DMS153 treated with DMSO at 0.1 percent for 48 hours (cell line): ENCODE measurements at regions not wholly inside any gene's neighbourhood (a gene's known extent, or its start where the extent isn't known, plus 50 kb on each side); places are given as distances from the start of the nearest gene placed in this dataset.
"Not testable (repeated sequence)": the region's sequence is repeated elsewhere in the genome, so short reads cannot be mapped to it uniquely, and the experiment has no call there.

ENCODE experiments used
- DNase-seq: peaks from one replicate; lab custom pipeline; 2025; ENCODE audit not compliant: unreplicated experiment; lab: John Stamatoyannopoulos, UW

GRCh38 chr2:21821672-21822227 lies 698.0 kb downstream of the TDRD15 start:
- DNase-seq: no peak

- no peak for DNase-seq
Measured at GRCh38 chr2:21822505-21822904, 698.7 kb downstream of the TDRD15 start.

- no peak for DNase-seq
Measured at GRCh38 chr2:21833767-21834166, 710.0 kb downstream of the TDRD15 start.

- no peak for DNase-seq
Measured at GRCh38 chr2:21836261-21836660, 712.5 kb downstream of the TDRD15 start.

- no peak for DNase-seq
Measured at GRCh38 chr2:21836719-21837118, 713.0 kb downstream of the TDRD15 start.

GRCh38 chr2:21837168-21837960 lies 713.6 kb downstream of the TDRD15 start:
- no peak for DNase-seq

DNA sequence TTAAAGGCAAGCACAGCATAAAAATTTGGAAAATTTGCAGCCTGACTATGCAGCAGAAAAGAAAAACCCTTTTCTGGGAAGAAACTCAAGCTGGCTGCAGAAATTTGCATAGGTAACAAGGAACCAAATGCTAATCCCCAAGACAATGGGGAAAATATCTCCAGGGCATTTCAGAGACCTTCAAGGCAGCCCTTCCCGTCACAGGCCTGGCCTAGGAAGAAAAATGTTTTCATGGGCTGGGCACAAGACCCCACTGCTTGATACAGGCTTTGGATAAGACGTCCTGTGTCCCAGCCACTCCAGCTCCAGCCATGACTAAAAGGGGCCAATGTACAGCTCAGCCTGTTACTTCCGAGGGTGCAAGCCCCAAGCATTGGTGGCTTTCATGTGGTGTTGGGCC lies 717.6 kb downstream of the TDRD15 start:
- no peak for DNase-seq

- DNase-seq: not testable (repeated sequence)
Measured at GRCh38 chr2:21850367-21850766, 726.6 kb downstream of the TDRD15 start.

GRCh38 chr2:21854938-21855337 lies 731.2 kb downstream of the TDRD15 start:
- DNase-seq: no peak

DNA sequence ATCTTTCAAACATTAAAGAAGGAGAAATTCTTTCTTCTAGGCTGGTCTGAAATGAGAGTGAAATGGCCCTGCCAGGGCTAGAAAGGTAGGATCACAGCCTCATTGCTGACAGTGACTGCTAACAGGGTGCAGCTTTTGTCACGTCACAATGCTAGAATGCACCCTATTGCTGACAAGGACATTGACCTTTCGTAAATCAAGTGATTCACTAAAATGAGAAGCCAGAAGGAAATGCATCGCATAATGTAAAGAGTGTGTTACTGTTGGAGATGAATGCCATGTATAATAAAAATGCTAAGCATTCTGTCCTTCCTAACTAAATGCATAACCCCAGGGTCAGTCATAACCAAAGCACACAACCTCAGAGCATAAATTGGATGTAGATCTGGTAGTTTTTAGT lies 732.9 kb downstream of the TDRD15 start:
- DNase-seq: no peak

GRCh38 chr2:21860907-21861306 lies 737.1 kb downstream of the TDRD15 start:
- DNase-seq: no peak

DNA sequence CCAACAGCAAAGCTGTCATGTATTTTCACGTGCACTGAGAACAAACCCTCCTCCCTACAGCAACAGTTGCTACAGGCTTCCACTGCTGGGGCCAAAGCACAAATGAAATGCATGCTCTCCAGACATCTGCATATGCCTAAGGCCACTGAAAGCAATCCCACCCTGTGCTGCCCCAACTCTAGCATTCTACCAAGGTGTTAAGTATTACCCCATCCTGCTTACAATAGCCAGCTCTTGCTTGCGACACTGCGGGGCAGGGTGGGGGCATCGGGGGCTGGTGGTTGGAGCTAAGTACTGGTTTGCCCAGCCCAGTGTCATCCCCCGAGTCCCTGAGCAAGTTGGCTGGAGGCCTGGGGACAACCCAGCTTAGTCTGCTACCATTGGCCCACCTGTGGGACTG lies 742.5 kb downstream of the TDRD15 start:
- no peak for DNase-seq

- no peak for DNase-seq
Measured at GRCh38 chr2:21887881-21888280, 764.1 kb downstream of the TDRD15 start.

GRCh38 chr2:21890041-21890440 lies 766.3 kb downstream of the TDRD15 start:
- no peak for DNase-seq

DNA sequence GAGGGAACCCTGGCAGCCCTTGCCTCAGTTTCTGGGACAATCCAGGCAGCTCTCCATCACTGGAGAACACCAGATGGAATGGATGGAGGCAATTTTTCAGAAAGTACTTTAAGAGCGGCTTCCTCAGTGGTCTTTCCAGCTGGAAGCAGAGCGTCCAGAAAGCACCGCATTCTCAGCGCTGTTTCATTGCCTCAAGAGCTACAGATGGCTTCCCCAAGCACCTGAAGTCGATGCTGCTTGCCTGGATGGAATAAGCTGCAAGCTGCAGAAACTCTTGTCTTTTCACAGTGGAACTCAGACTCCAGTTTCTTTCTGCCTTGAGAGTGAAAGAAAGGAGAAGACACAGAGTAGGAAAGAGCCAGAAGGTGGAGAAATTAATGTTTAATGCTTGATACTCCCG lies 766.9 kb downstream of the TDRD15 start:
- DNase-seq: no peak

- no peak for DNase-seq
Measured at GRCh38 chr2:21891191-21891590, 767.4 kb downstream of the TDRD15 start.

- DNase-seq: no peak
Measured at GRCh38 chr2:21892140-21892539, 768.4 kb downstream of the TDRD15 start.

DNA sequence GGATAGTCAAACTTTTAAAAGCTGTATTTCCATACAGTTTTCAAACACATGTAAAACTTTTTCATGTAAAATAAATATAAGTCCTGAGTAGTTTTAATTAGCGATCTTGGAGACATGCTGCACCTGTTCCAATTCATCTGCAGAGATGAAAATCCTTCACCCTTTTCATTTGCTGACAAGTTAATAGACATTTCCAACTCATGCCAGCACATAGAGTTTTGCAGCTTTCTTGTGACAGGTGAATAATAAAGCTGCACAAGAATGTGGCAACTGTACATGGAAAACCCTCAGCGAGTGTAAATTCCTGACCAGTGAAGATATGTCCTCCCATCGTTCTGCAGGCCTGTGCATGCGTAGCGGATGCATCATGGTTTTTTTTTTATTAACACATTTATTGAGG lies 771.4 kb downstream of the TDRD15 start:
- no peak for DNase-seq

DNA sequence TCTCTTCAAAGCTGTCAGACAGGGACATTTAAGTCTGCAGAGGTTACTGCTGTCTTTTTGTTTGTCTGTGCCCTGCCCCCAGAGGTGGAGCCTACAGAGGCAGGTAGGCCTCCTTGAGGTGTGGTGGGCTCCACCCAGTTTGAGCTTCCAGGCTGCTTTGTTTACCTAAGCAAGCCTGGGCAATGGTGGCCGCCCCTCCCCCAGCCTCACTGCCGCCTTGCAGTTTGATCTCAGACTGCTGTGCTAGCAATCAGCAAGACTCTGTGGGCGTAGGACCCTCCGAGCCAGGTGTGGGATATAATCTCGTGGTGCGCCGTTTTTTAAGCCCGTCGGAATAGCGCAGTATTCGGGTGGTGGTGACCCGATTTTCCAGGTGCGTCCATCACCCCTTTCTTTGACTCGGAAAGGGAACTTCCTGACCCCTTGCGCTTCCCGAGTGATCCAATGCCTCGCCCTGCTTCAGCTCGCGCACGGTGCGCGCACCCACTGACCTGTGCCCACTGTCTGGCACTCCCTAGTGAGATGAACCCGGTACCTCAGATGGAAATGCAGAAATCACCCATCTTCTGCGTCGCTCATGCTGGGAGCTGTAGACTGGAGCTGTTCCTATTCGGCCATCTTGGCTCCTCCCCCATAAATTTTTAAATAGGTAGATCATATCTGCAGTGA lies 785.1 kb downstream of the TDRD15 start:
- not testable (repeated sequence) for DNase-seq

DNA sequence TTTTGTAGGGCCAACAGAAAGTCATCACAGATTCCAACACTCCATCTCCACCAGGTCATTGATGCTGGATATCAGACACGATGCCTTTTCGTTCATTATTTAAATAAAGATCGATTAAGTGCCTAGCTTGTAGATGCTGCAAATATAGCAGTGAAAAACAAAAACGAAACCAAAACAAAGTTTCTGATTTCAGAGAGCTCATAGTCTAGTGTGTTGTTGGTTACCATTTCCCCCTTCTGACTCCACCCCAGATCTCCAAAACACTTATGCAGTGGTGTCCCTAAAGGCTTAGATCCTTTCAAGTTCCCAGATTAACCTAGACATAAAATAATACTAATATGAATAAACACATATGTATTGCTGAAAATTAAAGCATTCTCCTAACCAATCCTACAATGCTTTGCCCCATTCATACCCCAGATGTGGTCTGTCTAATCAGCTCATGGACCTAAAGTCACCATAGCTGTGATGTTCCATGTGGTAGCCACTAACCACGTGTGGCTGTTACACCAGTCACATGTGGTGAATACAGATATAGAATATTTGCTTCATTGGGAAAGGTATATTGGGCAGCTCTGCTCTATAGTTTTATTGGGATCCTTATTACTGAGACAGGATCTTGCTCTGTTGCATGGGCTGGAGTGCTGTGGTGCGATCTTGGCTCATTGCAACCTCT lies 787.2 kb downstream of the TDRD15 start:
- DNase-seq: no peak

- no peak for DNase-seq
Measured at GRCh38 chr2:21912405-21912804, 788.6 kb downstream of the TDRD15 start.

DNA sequence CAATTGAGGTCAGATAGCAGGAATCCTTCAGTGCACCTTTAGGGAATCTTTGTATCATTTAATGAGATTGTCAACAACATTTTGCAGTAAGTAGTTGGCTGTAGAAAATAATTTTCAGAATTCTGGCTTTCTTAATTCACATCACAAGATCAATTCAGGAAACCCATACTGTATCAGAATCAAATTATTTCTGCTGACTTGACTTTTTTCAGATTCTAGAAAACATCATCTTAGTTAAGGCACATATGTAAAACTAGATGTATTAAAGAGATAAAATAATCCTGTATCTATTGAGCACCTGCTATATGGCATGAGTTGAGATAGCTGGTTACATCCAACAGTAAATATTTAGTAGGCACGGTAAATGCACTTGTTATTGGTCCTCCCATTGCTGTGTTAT lies 791.4 kb downstream of the TDRD15 start:
- DNase-seq: no peak
